Caco-2 (cell line): ENCODE measurements at regions not wholly inside any gene's neighbourhood (a gene's known extent, or its start where the extent isn't known, plus 50 kb on each side); places are given as distances from the start of the nearest gene placed in this dataset.
A peak's percentile ranks its signal among the peaks of the same experiment; 100 is the strongest.

Experiments used
- BruUV-seq: library from RNA; stranded (reverse); fragments of 400-500 nt; replicated peaks from 2 replicates; lab custom pipeline; 2021; lab: Mats Ljungman, UMichigan
- CTCF ChIA-PET: fragments of 300-600 bp; sonication (Branson Sonifier 250); formaldehyde crosslinking; loops from one replicate; lab custom pipeline; 2022; ENCODE audit warnings: antibody characterized with exemption; lab: Charles Lee
- POLR2A ChIA-PET: fragments of 300-600 bp; sonication (Branson Sonifier 250); formaldehyde crosslinking; loops from one replicate; lab custom pipeline; 2022; ENCODE audit warnings: antibody characterized with exemption; lab: Charles Lee
- DNase-seq, 2 experiments: peaks; one replicate each; pipeline versions ENCODE4 v3.0.0 to v3.0.0-alpha.2; 2020 to 2022
- H3K27me3 ChIP-seq: replicated peaks from 2 replicates; pipeline ENCODE4 v1.6.0; 2011; ENCODE audit warnings: low read length; ENCODE audit not compliant: control insufficient read depth, insufficient read depth
- H3K36me3 ChIP-seq: 2 replicates; pipeline ENCODE4 v1.5.1; 2011; ENCODE audit warnings: low read length; ENCODE audit not compliant: control insufficient read depth, insufficient read depth
- H3K4me1 ChIP-seq: fragments of 250-450 bp; sonication (Bioruptor Pico); 2 replicates; pipeline ENCODE4 v1.5.1; 2020; ENCODE audit warnings: mild to moderate bottlenecking
- H3K4me3 ChIP-seq: 2 replicates; pipeline ENCODE4 v1.5.1; 2011; ENCODE audit warnings: low read depth, mild to moderate bottlenecking, control low read depth, low read length
- H3K9me3 ChIP-seq: fragments of 250-450 bp; sonication (Bioruptor Pico); 2 replicates; pipeline ENCODE4 v1.5.1; 2020; ENCODE audit warnings: mild to moderate bottlenecking, moderate library complexity
- H3K27ac Mint-ChIP-seq: one replicate; pipeline ENCODE4 v1.8.0; 2022; ENCODE audit warnings: mixed read lengths; ENCODE audit not compliant: unreplicated experiment
- H3K27me3 Mint-ChIP-seq: one replicate; pipeline ENCODE4 v1.8.0; 2022; ENCODE audit warnings: mixed read lengths; ENCODE audit not compliant: insufficient read depth, unreplicated experiment
- H3K36me3 Mint-ChIP-seq: one replicate; pipeline ENCODE4 v1.8.0; 2022; ENCODE audit warnings: mild to moderate bottlenecking, mixed read lengths; ENCODE audit not compliant: insufficient read depth, unreplicated experiment
- H3K4me1 Mint-ChIP-seq: one replicate; pipeline ENCODE4 v1.8.0; 2022; ENCODE audit warnings: low read depth, mixed read lengths; ENCODE audit not compliant: unreplicated experiment
- H3K4me3 Mint-ChIP-seq: one replicate; pipeline ENCODE4 v1.8.0; 2022; ENCODE audit warnings: mild to moderate bottlenecking, moderate library complexity, mixed read lengths; ENCODE audit not compliant: unreplicated experiment
- H3K9me3 Mint-ChIP-seq: one replicate; pipeline ENCODE4 v1.8.0; 2022; ENCODE audit warnings: mixed read lengths; ENCODE audit not compliant: unreplicated experiment
- intact Hi-C: fragments of 100-400 bp; cut with micrococcal nuclease; formaldehyde crosslinking; loops from one replicate; pipeline ENCODE4 v1.10.0; 2022; ENCODE audit not compliant: unreplicated experiment
- TF ChIP-seq, protein P1 (sequence below), 2 experiments: fragments of 200-600 bp in 1 of 2; IDR thresholded peaks; 1 replicate in 1 of 2; 2 replicates in 1 of 2; pipeline versions ENCODE4 v1.5.1 to v1.8.0; 2011 to 2022; ENCODE audit warnings: antibody characterized with exemption in 1 of 2, control low read depth in 1 of 2, inconsistent platforms in 1 of 2, low read depth in 1 of 2, low read length in 1 of 2, mild to moderate bottlenecking in 1 of 2, moderate library complexity in 1 of 2; ENCODE audit not compliant: insufficient read depth in 1 of 2, severe bottlenecking in 1 of 2, unreplicated experiment in 1 of 2

DNA sequence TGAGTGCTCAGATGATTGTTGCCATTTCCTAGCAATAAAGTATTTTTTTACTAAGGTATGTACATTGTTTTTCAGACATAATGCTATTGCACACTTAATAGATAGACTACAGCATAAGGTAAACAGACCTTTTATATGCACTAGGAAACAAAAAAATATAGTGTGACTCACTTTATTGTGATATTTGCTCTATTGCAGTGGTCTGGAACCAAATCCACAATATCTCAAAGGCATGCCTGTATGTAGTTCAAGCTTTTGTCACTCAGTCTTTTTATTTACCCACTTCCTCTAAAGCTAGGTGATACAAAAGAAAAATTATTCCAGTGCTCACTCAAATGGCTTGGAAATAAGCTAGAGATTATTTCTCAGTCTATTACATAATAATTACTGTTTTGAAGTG is 209.9 kb upstream of the VEPH1 start:
- POLR2A ChIA-PET: no interaction called here
- intact Hi-C loops: no loop called here
- TF ChIP-seq, protein P1, sequence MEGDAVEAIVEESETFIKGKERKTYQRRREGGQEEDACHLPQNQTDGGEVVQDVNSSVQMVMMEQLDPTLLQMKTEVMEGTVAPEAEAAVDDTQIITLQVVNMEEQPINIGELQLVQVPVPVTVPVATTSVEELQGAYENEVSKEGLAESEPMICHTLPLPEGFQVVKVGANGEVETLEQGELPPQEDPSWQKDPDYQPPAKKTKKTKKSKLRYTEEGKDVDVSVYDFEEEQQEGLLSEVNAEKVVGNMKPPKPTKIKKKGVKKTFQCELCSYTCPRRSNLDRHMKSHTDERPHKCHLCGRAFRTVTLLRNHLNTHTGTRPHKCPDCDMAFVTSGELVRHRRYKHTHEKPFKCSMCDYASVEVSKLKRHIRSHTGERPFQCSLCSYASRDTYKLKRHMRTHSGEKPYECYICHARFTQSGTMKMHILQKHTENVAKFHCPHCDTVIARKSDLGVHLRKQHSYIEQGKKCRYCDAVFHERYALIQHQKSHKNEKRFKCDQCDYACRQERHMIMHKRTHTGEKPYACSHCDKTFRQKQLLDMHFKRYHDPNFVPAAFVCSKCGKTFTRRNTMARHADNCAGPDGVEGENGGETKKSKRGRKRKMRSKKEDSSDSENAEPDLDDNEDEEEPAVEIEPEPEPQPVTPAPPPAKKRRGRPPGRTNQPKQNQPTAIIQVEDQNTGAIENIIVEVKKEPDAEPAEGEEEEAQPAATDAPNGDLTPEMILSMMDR (IDR thresholded peaks at IDR 0.05; ENCODE audit: insufficient read depth in 1 of 2, low read depth in 1 of 2, low read length in 1 of 2, severe bottlenecking in 1 of 2, unreplicated experiment in 1 of 2): no peak
- H3K36me3 Mint-ChIP-seq: no peaks in the 10 kb centered on the region
- CTCF ChIA-PET: no interaction called here
- H3K4me3 ChIP-seq: no peak overlapping the region
- BruUV-seq: no TSS peak
- no peak overlapping the region for H3K4me3 Mint-ChIP-seq
- H3K27ac Mint-ChIP-seq: no peak overlapping the region
- peaks cover 2% of the 10 kb centered on the region for H3K4me1 Mint-ChIP-seq
- no peaks in the 10 kb centered on the region for H3K9me3 ChIP-seq
- H3K36me3 ChIP-seq: no peaks in the 10 kb centered on the region
- peaks cover 5% of the 10 kb centered on the region for H3K27me3 Mint-ChIP-seq
- no peaks in the 10 kb centered on the region for H3K27me3 ChIP-seq
- no peak for DNase-seq
- no peaks in the 10 kb centered on the region; the same call in 1 of the 2 replicates for H3K4me1 ChIP-seq
- no peaks in the 10 kb centered on the region for H3K9me3 Mint-ChIP-seq

DNA sequence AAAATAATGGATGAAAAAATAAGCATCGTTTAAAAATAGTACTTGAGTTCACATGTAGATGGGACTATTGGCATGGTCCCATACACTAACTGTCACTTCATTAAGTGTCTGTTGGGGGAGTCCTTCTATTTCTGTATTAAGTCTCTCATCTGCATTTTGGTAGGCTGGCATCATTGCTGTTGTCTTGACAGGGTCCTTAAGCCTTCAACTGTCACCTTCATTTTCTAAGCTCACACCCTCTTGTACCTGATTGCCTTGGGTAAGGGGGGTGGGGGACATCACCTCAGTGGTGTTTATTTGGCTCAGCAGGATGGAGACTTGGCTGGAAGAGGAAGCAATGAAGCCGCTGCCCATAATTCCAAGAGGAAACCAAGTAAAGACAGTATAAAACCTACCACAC is 202.0 kb upstream of the VEPH1 start:
- Mint-ChIP-seq H3K36me3 (no peaks in the 10 kb centered on the region), H3K4me3 (no peak overlapping the region), H3K27ac (no peak overlapping the region), H3K27me3 (peaks cover 5% of the 10 kb centered on the region), H3K9me3 (no peaks in the 10 kb centered on the region), H3K4me1 (no peaks in the 10 kb centered on the region)
- TF ChIP-seq, protein P1 (IDR thresholded peaks at IDR 0.05; ENCODE audit: insufficient read depth in 1 of 2, low read depth in 1 of 2, low read length in 1 of 2, severe bottlenecking in 1 of 2, unreplicated experiment in 1 of 2): no peak
- no TSS peak for BruUV-seq
- Histone ChIP-seq H3K4me3 (no peak overlapping the region), H3K4me1 (no peaks in the 10 kb centered on the region), H3K27me3 (no peaks in the 10 kb centered on the region), H3K36me3 (no peaks in the 10 kb centered on the region), H3K9me3 (no peaks in the 10 kb centered on the region)
- ChIA-PET CTCF (no interaction called here), POLR2A (no interaction called here)
- intact Hi-C loops: no loop called here
- no peak for DNase-seq

DNA sequence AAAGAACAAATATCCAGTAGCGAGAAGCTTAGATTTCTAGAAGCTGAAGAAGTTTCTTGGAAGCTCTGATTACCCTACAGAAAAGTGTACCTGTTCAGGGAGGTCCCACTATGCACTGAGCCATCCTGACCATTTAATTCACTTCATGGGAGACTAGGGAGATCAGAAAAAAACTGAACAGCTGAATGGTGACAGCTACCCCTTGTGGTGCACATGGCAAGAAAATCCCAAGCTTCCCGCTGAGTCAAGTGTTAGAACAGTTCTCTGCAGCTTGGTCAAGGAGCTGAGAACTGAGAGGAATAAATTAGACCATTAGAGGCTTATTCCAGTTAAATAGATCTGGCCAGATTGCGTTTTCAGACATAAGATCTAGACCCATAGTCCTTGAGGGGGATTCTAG is 197.2 kb upstream of the VEPH1 start:
- H3K9me3 Mint-ChIP-seq: no peaks in the 10 kb centered on the region
- ChIA-PET POLR2A (no interaction called here), CTCF (interaction anchor here (0.6 to 1.3 kb wide), 3 partner anchors 94 to 168 kb away, joined by 3 to 8 read pairs (median 4); no protein-coding TSS in a partner anchor)
- no peak overlapping the region for H3K4me3 Mint-ChIP-seq
- Histone ChIP-seq H3K9me3 (no peaks in the 10 kb centered on the region), H3K4me3 (no peak overlapping the region), H3K36me3 (no peaks in the 10 kb centered on the region), H3K4me1 (no peaks in the 10 kb centered on the region), H3K27me3 (no peaks in the 10 kb centered on the region)
- DNase-seq: peak in 1 of 2 experiments; percentile 2
- no peak overlapping the region for H3K27ac Mint-ChIP-seq
- peaks cover 12% of the 10 kb centered on the region for H3K27me3 Mint-ChIP-seq
- H3K36me3 Mint-ChIP-seq: no peaks in the 10 kb centered on the region
- BruUV-seq: no TSS peak
- TF ChIP-seq, protein P1 (IDR thresholded peaks at IDR 0.05; ENCODE audit: insufficient read depth in 1 of 2, low read depth in 1 of 2, low read length in 1 of 2, severe bottlenecking in 1 of 2, unreplicated experiment in 1 of 2): peak in 1 of 2 experiments; percentile 38
- intact Hi-C loops: loop anchor here (1.0 kb wide), 1 partner anchor 82 kb away; no protein-coding TSS in a partner anchor
- H3K4me1 Mint-ChIP-seq: no peaks in the 10 kb centered on the region
